Neural progenitor cell (in vitro differentiated cells): ENCODE measurements at regions not wholly inside any gene's neighbourhood (a gene's known extent, or its start where the extent isn't known, plus 50 kb on each side); places are given as distances from the start of the nearest gene placed in this dataset.

Source experiments
- DNase-seq: peaks from one replicate; pipeline ENCODE4 v3.0.0-alpha.2; 2016; ENCODE audit warnings: low spot score
- H2AFZ ChIP-seq: fragments of 200-600 bp; sonication (generic); replicated peaks from 2 replicates; pipeline ENCODE4 v1.6.1; 2016; ENCODE audit warnings: antibody characterized with exemption
- H3F3A ChIP-seq: fragments of 200-600 bp; sonication (generic); 2 replicates; pipeline ENCODE4 v1.6.1; 2016; ENCODE audit warnings: antibody characterized with exemption, low read depth
- H3K27ac ChIP-seq: fragments of 200-600 bp; sonication (generic); 2 replicates; pipeline ENCODE4 v1.5.1; 2016; ENCODE audit warnings: mild to moderate bottlenecking
- H3K27me3 ChIP-seq: fragments of 200-600 bp; sonication (generic); 2 replicates; pipeline ENCODE4 v1.6.1; 2016; ENCODE audit warnings: mild to moderate bottlenecking, moderate library complexity
- H3K36me3 ChIP-seq: fragments of 200-600 bp; sonication (generic); 2 replicates; pipeline ENCODE4 v1.5.1; 2016
- H3K4me1 ChIP-seq: fragments of 200-600 bp; sonication (generic); 2 replicates; pipeline ENCODE4 v1.6.1; 2016; ENCODE audit warnings: mixed run types
- H3K4me2 ChIP-seq: fragments of 200-600 bp; sonication (generic); 2 replicates; pipeline ENCODE4 v1.6.1; 2016
- H3K4me3 ChIP-seq: fragments of 200-600 bp; sonication (generic); 2 replicates; pipeline ENCODE4 v1.5.1; 2016
- H3K79me2 ChIP-seq: fragments of 200-600 bp; sonication (generic); 2 replicates; pipeline ENCODE4 v1.6.1; 2016; ENCODE audit warnings: low read depth
- H3K9ac ChIP-seq: fragments of 200-600 bp; sonication (generic); 2 replicates; pipeline ENCODE4 v1.6.1; 2016
- H3K9me3 ChIP-seq: fragments of 200-600 bp; sonication (generic); 2 replicates; pipeline ENCODE4 v1.5.1; 2016; ENCODE audit warnings: low read depth
- H4K20me1 ChIP-seq: fragments of 200-600 bp; sonication (generic); 2 replicates; pipeline ENCODE4 v1.6.1; 2016; ENCODE audit warnings: low read depth
- H3K27ac Mint-ChIP-seq: 3 replicates; pipeline ENCODE4 v1.8.0; 2021; ENCODE audit warnings: mixed read lengths
- H3K27me3 Mint-ChIP-seq: 2 replicates; pipeline ENCODE4 v1.8.0; 2022; ENCODE audit warnings: low read depth, mild to moderate bottlenecking, inconsistent platforms, moderate library complexity, mixed read lengths; ENCODE audit not compliant: insufficient read depth
- H3K36me3 Mint-ChIP-seq: 3 replicates; pipeline ENCODE4 v1.8.0; 2021; ENCODE audit warnings: mixed read lengths
- H3K4me1 Mint-ChIP-seq: 3 replicates; pipeline ENCODE4 v1.8.0; 2021; ENCODE audit warnings: mixed read lengths
- H3K4me3 Mint-ChIP-seq: 3 replicates; pipeline ENCODE4 v1.8.0; 2021; ENCODE audit warnings: mild to moderate bottlenecking, moderate library complexity, mixed read lengths
- H3K9me3 Mint-ChIP-seq: 3 replicates; pipeline ENCODE4 v1.8.0; 2020; ENCODE audit warnings: mixed read lengths
- EZH2 ChIP-seq: fragments of 200-600 bp; sonication (generic); IDR thresholded peaks from 2 replicates; pipeline ENCODE4 v1.6.1; 2017; ENCODE audit warnings: antibody characterized with exemption, mild to moderate bottlenecking, moderate library complexity
- EZH2phosphoT487 ChIP-seq: fragments of 200-600 bp; sonication (generic); IDR thresholded peaks from 2 replicates; pipeline ENCODE4 v1.6.1; 2017; ENCODE audit warnings: antibody characterized with exemption
- TF ChIP-seq, protein P1 (sequence below): fragments of 200-600 bp; sonication (generic); IDR thresholded peaks from 2 replicates; pipeline ENCODE4 v1.5.1; 2017; ENCODE audit warnings: antibody characterized with exemption, mild to moderate bottlenecking

DNA sequence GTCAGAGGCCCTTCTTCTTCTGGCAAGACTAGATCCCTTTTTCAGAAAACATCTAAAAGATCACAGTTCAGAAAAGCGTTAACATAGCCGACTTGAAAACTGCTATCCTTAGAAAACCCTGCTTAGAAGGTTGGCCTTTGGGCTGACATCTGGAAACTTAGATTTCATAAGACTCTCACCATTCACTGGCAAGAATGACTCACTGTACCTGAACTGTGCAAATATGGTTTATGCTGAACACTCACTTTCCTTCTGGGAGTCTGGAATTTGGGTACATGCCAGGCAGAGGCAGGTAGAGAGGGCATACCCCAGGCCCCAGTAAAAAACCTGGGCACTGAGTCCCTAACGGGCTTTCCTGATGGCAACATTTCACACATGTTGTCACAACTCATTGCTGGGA lies 88.8 kb upstream of the GPC3 start:
- Histone ChIP-seq H3K4me3 (no peak overlapping the region), H4K20me1 (no peaks in the 10 kb centered on the region), H3K36me3 (no peaks in the 10 kb centered on the region), H3K9me3 (peaks cover 4% of the 10 kb centered on the region), H3K79me2 (no peaks in the 10 kb centered on the region), H2AFZ (no peak overlapping the region), H3K27me3 (no peaks in the 10 kb centered on the region), H3K4me1 (no peaks in the 10 kb centered on the region), H3K27ac (no peak overlapping the region), H3F3A (peaks cover 12% of the 10 kb centered on the region), H3K9ac (no peak overlapping the region), H3K4me2 (no peak overlapping the region)
- H3K4me1 Mint-ChIP-seq: peaks cover 2% of the 10 kb centered on the region
- H3K27ac Mint-ChIP-seq: no peak overlapping the region
- DNase-seq: no peak
- peaks cover 1% of the 10 kb centered on the region for H3K36me3 Mint-ChIP-seq
- peaks cover 11% of the 10 kb centered on the region for H3K9me3 Mint-ChIP-seq
- H3K4me3 Mint-ChIP-seq: no peak overlapping the region
- H3K27me3 Mint-ChIP-seq: peaks cover 5% of the 10 kb centered on the region
- TF ChIP-seq EZH2phosphoT487 (no peak), EZH2 (no peak)
- TF ChIP-seq, protein P1, sequence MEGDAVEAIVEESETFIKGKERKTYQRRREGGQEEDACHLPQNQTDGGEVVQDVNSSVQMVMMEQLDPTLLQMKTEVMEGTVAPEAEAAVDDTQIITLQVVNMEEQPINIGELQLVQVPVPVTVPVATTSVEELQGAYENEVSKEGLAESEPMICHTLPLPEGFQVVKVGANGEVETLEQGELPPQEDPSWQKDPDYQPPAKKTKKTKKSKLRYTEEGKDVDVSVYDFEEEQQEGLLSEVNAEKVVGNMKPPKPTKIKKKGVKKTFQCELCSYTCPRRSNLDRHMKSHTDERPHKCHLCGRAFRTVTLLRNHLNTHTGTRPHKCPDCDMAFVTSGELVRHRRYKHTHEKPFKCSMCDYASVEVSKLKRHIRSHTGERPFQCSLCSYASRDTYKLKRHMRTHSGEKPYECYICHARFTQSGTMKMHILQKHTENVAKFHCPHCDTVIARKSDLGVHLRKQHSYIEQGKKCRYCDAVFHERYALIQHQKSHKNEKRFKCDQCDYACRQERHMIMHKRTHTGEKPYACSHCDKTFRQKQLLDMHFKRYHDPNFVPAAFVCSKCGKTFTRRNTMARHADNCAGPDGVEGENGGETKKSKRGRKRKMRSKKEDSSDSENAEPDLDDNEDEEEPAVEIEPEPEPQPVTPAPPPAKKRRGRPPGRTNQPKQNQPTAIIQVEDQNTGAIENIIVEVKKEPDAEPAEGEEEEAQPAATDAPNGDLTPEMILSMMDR: no peak

DNA sequence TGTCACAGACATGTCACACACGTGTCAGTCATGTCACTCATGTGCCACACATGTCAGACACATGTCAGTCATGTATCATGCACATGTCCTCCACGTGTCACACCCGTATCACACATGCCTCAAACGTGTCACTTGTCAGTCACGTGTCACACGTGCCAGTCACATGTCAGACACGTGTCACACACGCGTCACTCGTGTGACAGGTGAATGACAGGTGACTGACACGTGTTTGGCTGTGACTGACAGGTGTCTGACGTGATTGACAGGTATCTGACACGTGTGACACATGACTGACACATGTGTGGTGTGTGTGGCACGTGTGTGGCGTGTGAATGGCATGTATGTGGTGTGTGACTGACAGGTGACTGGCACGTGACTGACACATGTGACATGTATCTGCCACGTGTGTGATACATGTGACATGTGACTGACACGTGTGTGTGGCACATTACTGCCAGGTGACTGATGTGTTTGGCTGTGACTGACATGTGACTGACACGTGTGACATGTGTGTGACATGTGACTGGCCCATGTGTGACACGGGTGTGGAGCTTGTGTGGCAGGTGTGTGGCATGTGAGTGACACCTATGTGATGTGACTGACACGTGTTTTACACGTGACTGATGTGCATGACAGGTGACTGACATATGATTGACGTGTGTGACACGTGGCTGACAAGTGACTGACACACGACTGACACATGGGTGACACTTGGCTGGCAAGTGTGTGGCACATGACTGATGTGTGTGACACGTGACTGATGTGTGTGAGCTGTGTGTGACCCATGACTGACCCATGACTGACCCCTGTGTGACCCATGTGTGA lies 90.7 kb upstream of the GPC3 start:
- Histone ChIP-seq H2AFZ (no peak overlapping the region), H3F3A (peaks cover 12% of the 10 kb centered on the region), H3K27ac (no peak overlapping the region), H3K4me1 (no peaks in the 10 kb centered on the region), H3K9me3 (peaks cover 4% of the 10 kb centered on the region), H3K9ac (no peak overlapping the region), H3K4me2 (no peak overlapping the region), H3K36me3 (no peaks in the 10 kb centered on the region), H3K79me2 (no peaks in the 10 kb centered on the region), H4K20me1 (no peaks in the 10 kb centered on the region), H3K4me3 (no peak overlapping the region), H3K27me3 (no peaks in the 10 kb centered on the region)
- peaks cover 2% of the 10 kb centered on the region for H3K4me1 Mint-ChIP-seq
- H3K36me3 Mint-ChIP-seq: peaks cover 3% of the 10 kb centered on the region
- peaks cover 25% of the 10 kb centered on the region for H3K9me3 Mint-ChIP-seq
- TF ChIP-seq, protein P1: no peak
- TF ChIP-seq EZH2phosphoT487 (no peak), EZH2 (no peak)
- H3K4me3 Mint-ChIP-seq: no peak overlapping the region
- no peak for DNase-seq
- H3K27me3 Mint-ChIP-seq: peaks cover 5% of the 10 kb centered on the region
- no peak overlapping the region for H3K27ac Mint-ChIP-seq

DNA sequence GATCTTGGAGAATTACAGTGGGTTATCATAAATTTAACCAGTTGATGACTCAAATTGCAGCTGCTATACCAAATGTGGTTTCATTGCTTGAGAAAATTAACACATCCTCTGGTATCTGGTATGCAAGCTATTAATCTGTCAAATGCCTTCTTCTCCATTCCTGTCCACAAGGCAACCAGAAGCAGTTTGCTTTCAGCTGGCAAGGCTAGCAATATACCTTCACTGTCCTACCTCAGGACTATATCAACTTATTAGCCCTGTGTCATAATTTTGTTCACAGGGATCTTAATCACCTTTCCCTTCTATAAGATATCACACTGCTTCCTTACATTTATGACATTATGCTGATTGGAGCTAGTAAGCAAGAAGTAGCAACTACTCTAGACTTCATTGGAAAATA lies 110.0 kb upstream of the GPC3 start:
- H3K27me3 Mint-ChIP-seq: peaks cover 4% of the 10 kb centered on the region
- no peaks in the 10 kb centered on the region for H3K27me3 ChIP-seq
- H3F3A ChIP-seq: no peaks in the 10 kb centered on the region
- H3K4me1 ChIP-seq: no peaks in the 10 kb centered on the region
- no peaks in the 10 kb centered on the region for H3K36me3 ChIP-seq
- no peak overlapping the region for H3K27ac Mint-ChIP-seq
- no peak overlapping the region for H3K4me2 ChIP-seq
- no peak overlapping the region for H3K4me3 ChIP-seq
- H2AFZ ChIP-seq: no peak overlapping the region
- H4K20me1 ChIP-seq: no peaks in the 10 kb centered on the region
- H3K27ac ChIP-seq: no peak overlapping the region
- H3K9me3 Mint-ChIP-seq: peaks cover 2% of the 10 kb centered on the region
- H3K4me3 Mint-ChIP-seq: no peak overlapping the region
- no peaks in the 10 kb centered on the region for H3K79me2 ChIP-seq
- H3K9ac ChIP-seq: no peak overlapping the region
- TF ChIP-seq EZH2 (no peak), EZH2phosphoT487 (no peak)
- TF ChIP-seq, protein P1: no peak
- no peaks in the 10 kb centered on the region for H3K36me3 Mint-ChIP-seq
- H3K4me1 Mint-ChIP-seq: no peaks in the 10 kb centered on the region
- no peak for DNase-seq
- no peaks in the 10 kb centered on the region for H3K9me3 ChIP-seq
